GM13976 (cell line): ENCODE measurements at regions not wholly inside any gene's neighbourhood (a gene's known extent, or its start where the extent isn't known, plus 50 kb on each side); places are given as distances from the start of the nearest gene placed in this dataset.

Experiments
- DNase-seq: peaks from one replicate; pipeline ENCODE4 v3.0.0; 2012; ENCODE audit warnings: low spot score
- in situ Hi-C: fragments of 300-500 bp; cut with MboI; formaldehyde crosslinking; loops from one replicate; pipeline ENCODE4 v1.12.0; 2022; ENCODE audit warnings: low sequenced_read_pairs, mixed read lengths, inconsistent platforms; ENCODE audit not compliant: unreplicated experiment
- TF ChIP-seq, protein P1 (sequence below): IDR thresholded peaks from 2 replicates; pipeline ENCODE4 v1.5.1; 2012; ENCODE audit warnings: borderline replicate concordance, mild to moderate bottlenecking; ENCODE audit not compliant: insufficient read depth; ENCODE audit errors: extremely low read depth, missing control alignments, control extremely low read depth

DNA sequence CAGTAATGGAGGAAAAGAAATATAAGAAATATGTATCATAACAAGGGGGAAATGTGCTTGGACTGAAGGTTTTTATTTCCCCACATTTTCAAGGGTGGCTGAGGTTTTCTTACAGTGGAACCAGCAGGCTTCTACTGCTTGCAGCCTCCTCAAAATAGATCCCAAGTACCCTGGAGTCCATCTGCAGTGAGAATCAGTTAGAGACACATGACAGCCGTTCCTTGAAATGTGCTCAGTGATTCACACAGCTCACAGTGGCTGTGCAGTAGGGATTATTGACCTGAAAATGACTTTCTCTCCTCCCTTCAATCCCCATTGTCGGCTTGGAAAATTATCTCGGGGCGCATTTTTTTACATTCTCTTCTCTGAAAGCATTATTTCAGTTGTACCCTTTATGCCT, 832.0 kb downstream of the TLR4 start:
- TF ChIP-seq, protein P1, sequence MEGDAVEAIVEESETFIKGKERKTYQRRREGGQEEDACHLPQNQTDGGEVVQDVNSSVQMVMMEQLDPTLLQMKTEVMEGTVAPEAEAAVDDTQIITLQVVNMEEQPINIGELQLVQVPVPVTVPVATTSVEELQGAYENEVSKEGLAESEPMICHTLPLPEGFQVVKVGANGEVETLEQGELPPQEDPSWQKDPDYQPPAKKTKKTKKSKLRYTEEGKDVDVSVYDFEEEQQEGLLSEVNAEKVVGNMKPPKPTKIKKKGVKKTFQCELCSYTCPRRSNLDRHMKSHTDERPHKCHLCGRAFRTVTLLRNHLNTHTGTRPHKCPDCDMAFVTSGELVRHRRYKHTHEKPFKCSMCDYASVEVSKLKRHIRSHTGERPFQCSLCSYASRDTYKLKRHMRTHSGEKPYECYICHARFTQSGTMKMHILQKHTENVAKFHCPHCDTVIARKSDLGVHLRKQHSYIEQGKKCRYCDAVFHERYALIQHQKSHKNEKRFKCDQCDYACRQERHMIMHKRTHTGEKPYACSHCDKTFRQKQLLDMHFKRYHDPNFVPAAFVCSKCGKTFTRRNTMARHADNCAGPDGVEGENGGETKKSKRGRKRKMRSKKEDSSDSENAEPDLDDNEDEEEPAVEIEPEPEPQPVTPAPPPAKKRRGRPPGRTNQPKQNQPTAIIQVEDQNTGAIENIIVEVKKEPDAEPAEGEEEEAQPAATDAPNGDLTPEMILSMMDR: no peak
- in situ Hi-C loops: loop anchor here (10.0 to 25.0 kb wide), 2 partner anchors 59 to 751 kb away; no protein-coding TSS in a partner anchor
- no peak for DNase-seq

GRCh38 chr9:118538959-118539358, 830.3 kb downstream of the BRINP1 start:
- TF ChIP-seq, protein P1: no peak
- no peak for DNase-seq
- in situ Hi-C loops: loop anchor here (10.0 to 25.0 kb wide), 2 partner anchors 56 to 748 kb away; no protein-coding TSS in a partner anchor

- in situ Hi-C loops: no loop called here
Measured at GRCh38 chr9:118553465-118553864, 815.8 kb downstream of the BRINP1 start.

GRCh38 chr9:118554987-118555386, 814.2 kb downstream of the BRINP1 start:
- TF ChIP-seq, protein P1: no peak
- no peak for DNase-seq
- in situ Hi-C loops: no loop called here

More at GRCh38 chr9:118553465-118553864, 815.8 kb downstream of the BRINP1 start:
- no peak for DNase-seq
- TF ChIP-seq, protein P1: no peak

DNA sequence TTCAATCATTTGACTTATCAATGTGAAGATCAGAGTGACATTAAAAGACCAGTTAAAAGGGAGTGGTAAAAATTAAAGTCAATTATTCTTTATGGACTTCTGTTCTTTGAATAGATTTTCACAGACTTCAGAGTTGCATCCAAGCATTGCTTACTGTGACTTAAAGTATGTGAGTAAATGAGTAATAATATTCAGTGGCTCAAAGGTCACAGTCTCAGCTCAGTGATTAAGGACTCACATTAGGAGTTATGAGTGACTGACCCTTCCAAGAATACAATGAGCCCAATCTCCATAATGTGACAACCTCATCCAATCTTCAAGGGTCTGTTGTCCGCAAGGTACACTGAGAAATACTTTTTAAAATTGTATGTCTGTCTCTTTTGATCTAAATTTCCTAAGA, 811.2 kb downstream of the BRINP1 start:
- TF ChIP-seq, protein P1: no peak
- in situ Hi-C loops: no loop called here
- DNase-seq: no peak

DNA sequence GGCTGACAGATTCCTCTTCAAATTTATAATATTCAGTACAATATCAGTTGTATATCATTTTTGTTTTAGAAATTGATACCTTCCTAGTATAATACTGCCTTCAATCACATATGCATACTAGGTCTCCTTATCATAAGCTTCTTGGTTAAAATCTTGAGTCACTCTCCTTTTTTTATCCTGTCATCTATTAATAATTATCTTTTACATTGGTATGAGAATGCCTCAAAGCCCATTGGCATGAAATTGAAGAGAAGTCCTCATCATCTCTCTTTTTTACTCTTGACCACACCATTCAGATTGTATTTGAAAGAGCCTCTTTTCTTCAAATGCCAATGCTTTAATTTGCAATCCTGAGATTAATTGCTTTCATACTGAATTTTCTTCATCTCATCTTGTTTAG, 810.3 kb downstream of the BRINP1 start:
- no peak for DNase-seq
- in situ Hi-C loops: no loop called here
- TF ChIP-seq, protein P1: no peak
